ACHN (cell line): ENCODE measurements at regions not wholly inside any gene's neighbourhood (a gene's known extent, or its start where the extent isn't known, plus 50 kb on each side); places are given as distances from the start of the nearest gene placed in this dataset.

ENCODE experiments used
- DNase-seq: peaks from one replicate; pipeline ENCODE4 v3.0.0-alpha.2; 2015
- in situ Hi-C: cut with HindIII; loops from 2 replicates; pipeline ENCODE4 v1.10.0; 2017; ENCODE audit warnings: low sequenced_read_pairs, low pct_ligation_motif_present, low pct_unique_long_range_greater_than_20kb

DNA sequence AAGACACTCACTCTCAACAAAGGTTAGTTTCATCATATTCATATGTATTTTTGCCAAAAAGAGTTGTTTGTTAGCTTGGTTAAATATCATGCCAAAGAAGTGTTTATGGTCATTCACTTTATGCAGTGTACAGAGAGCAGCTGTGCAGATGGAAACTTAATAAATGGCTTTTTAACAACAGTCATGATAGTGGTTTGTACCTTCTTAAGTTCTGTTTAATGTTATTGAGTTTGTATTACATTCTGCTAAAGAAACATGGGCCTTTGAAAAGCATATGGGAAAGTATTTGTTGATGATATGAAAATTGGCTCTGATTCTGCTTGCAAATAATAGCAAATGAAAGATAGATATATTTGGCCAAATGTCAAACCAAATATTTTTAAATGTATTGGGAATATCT lies 607.3 kb downstream of the NCAM2 start:
- no peak for DNase-seq
- in situ Hi-C loops = no loop called here

DNA sequence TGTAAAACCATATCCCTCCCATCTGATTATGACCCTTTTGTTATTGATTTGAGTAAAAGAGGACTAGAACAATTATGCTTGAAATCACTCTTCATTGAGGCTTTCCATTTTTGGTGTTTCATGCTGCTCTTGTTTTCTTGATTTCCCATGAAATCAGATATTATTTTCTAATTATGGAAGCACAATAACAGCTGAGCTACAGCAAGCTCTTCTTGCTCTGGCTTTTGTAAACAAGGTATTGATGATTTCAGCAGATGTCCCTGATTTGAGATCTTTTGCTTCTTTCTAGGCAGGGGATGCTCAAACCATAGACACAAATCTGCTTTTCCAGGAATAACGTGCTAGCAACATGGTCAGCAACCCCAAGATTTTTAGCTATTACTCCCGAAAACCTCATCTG lies 607.8 kb downstream of the NCAM2 start:
- DNase-seq = no peak
- in situ Hi-C loops = no loop called here

DNA sequence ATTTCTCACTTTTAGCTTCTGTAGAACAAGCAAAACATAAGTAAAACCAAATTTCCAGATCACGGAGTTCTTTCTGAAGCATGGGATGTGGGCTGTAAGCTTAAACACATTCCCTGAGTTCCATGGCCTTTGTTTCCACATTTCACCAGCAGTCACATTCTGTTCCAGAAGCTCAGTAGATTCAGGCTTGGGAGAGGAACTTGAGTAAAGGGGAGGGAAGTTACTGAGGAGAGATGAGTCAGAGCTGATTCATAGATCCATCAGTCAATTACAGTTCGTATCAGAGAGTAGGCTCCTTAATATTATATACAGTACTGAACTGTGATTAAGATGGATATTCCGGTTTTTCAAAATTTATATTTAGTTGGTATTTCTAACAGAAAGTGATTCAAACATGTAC lies 614.3 kb downstream of the NCAM2 start:
- DNase-seq = peak; percentile 83
- in situ Hi-C loops = no loop called here

DNA sequence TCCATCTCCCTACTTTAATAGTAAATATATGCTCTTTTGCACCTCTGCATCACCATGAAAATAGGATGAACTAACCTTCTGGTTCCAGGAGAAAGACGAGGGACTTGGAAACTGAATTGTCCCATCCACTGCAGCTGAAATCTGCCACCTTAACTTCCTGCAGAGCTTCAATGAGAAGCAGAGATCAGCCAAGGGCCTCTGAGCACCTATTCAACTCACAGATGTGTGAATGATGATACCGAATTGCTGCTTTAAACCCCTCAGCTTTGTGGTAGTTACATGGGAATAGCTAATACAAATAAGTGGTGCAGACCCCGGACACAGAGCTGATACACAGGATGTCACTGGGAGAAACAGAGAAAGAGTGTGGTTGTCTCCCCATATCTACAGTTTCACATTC lies 616.8 kb downstream of the NCAM2 start:
- DNase-seq = no peak
- in situ Hi-C loops = no loop called here

DNA sequence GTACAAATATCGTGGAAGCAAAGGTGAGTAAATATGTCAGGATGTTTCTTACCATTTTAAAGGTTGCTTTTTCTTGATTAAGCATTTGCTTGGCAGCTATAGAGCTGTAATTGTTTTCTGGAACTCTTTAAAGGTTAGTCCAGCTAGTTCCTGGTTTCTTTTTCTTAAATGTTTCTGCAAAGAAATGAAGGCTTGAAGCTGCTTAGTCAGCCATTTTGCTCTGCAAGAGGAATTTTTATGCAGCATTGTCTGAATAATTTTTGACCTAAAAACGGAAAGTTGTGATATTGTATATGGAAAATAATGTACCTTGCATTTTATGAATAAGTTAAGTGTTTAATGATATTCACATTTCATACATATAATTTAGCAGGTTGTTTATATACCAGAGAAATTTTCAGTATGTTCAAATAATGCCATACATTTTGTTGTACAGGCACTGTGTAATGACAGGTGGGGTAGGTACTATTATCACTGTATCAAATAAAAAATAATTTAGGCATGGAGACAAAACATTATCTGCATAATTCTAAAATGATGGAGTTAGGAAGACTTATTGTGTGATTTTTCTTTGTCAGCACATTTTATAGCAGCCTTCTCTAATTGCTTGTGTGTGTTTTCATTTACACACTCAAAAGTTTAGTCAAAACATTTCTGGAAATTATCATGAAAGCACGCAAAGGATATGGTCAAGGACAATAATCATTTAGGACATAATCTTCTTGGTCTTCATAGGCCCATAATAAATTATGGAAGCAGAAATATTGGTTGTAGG lies 624.4 kb downstream of the NCAM2 start:
- no peak for DNase-seq
- in situ Hi-C loops = no loop called here

DNA sequence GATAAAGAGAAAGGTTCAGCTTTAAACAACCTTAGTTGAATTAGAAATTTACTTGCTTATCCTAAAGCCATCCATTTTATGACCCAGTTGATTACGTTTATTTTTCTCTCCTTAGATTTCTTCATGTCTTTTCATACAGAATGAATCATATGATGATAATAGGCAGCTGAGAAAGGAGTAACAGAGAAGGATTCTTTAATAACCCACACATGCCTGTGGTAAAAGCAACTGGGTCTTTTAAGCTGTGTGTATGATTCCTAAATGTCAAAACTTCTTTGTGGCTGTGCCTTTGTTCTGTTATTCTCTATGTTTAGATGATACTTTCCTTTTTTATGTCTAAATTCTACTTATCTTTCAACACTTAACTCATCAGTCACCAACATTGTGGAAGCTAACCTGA lies 626.5 kb downstream of the NCAM2 start:
- in situ Hi-C loops = no loop called here
- no peak for DNase-seq

DNA sequence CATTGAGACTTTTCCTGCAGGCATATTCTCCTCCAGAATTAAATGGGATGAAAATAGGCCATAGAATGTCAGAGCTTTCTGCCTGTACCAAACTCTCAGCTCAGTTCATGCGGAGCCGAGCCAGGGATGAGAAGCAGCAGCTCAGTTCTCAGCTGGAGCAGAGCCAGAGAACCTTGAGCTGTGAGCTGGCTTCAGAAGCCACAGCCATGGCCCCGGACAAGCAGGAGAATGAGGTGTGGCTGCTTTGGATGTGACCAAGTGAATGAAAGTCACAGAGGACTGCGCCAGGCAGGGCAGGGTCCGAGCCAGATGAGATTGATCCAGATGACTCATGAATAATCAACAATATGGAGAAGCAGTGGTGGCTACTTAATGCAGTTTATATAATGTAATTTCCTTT lies 633.8 kb downstream of the NCAM2 start:
- in situ Hi-C loops = no loop called here
- no peak for DNase-seq

DNA sequence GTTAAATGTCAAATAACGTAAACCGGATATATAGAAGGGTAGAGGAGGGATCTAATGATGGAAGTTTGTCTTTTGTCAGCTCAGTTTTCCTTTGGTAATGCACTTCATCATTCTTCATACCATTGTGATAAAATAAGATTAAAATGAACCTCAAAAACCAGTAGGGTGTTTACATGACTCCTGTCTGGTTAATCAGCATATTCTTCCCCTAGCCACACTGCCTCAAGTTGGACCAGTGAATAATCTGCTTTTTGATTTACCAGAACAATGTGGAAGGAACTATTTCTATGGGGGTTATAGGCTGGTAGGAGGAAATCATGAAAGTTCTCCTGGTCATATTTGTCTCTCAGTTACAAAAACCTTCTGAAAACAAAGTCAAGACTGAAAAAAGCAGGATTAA lies 634.7 kb downstream of the NCAM2 start:
- DNase-seq = no peak
- in situ Hi-C loops = no loop called here

DNA sequence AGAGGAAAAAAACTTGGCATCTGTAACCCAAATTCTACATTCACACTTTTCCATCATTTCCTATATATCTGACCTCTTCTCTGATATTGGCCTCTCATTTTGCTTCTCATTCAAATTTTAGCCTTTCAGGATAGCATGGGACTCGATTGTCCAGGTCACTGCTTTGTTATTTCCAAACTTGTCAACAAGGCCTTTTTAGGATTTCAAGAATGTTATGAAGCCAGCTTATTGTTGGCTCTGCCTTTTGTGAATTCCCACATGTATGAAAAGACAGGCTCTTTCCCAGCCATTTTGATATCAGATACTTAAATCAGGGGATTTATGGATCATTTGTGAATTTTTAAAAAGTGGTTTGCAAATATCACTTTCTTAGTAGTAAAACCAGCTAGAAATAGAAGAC lies 663.5 kb downstream of the NCAM2 start:
- DNase-seq = no peak
- in situ Hi-C loops = no loop called here

DNA sequence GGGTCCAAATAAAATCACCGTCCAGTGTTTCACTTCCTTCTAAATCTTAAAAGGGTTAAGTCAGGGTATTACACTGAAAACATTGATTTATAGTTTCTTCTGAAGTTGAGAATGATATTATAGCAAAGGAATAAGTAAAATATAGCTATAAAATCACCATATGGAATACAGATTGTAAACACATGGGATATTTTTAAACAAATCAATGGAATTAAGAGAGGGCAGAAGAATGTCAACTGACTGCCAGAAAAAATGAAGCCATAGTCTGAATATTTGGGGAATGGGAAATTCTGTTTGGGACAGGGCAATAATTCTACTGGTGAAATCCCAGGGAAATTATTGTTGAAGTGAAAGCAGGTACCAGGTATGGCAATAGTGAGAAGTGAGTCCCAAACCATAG lies 664.6 kb downstream of the NCAM2 start:
- in situ Hi-C loops = no loop called here
- DNase-seq = no peak

DNA sequence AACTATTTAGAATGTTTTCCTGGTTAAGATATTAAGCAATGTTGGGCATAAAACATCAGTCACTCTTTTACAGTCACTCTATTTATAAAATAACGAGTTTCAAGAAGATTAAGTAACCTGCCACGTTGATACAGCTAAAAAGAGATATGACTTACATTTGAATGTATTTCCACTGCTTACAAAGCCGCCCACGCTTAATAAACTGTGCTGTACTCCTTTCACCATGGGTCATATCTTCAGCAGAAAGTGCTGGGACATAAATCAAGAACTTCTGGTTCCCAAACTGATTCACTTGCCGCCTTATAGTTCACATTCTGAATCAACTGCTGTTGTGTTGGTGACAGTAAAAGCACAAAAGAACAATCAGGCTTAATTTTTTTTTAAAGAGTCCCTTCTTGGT lies 666.7 kb downstream of the NCAM2 start:
- no peak for DNase-seq
- in situ Hi-C loops = no loop called here

DNA sequence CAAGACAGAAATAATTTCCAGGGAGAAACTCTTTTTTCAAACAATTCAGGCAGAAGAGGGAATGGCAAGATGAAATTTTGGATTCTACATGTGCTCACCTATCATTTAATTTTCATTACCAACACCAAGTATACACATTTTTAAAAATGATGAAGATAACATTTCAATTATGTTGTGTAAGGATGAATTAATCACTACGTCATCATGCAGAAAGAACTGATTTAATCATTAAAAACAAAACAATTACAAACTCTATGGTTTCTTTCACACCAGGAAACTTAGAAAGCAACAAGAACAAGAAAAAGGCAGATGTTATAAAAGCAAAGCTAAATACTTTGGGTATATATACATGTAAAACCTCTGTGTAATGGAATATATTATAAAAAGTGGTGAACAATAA lies 668.5 kb downstream of the NCAM2 start:
- no peak for DNase-seq
- in situ Hi-C loops = no loop called here

DNA sequence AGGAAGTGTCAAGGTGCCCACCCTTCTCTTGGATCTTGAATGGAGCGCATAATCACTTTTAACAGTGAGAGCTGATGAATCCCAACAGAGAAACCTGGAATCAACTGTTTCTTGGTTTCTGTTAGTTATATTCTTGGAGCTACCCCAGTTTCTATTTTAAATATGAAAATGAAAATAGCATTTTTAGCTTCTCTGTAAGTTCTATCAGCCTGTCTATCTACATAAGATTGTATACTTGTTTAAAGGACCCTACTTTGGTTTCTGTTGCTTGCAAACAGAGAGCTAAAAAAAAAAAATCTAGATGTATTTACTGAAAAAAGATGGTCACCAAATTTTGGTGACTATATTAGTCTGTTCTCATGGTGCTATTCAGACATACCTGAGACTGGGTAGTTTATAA lies 670.0 kb downstream of the NCAM2 start:
- in situ Hi-C loops = no loop called here
- no peak for DNase-seq

DNA sequence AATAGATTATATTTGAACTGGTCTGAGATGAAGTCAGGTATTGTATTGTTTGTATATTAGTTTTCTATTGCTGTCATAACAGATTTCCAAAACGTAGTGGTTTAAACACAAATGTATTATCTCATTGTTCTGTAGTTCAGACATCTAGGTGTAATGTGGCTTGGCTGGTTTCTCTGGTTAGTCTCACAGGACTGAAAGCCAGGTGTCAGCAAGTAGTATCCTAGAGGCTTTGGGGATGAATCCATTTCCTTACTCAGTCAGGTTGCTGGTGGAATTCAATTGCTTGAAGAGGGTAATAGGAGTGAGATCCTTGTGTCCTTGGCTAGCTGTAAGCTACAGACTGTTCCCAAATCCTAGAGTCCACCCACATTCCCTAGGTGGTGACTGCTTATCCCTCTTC lies 675.8 kb downstream of the NCAM2 start:
- in situ Hi-C loops = no loop called here
- no peak for DNase-seq

DNA sequence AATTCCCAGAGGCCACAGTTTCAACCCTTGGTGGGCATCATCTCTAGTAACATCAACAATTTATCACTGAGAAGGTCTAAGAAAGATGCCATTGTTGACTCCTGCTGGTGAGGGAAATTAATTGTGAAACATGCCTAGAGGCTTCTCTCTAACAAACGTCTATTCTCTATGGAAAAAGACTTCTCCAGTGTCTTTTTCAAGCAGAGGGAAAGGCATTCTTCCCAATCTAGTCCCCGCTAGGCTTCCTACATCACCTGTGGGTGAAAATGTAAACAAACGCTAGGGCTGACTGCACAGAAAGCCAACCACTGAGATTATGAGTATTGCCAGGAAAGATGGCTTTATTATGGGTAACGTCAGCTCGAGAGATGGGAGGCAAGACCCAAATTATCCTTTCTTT lies 677.4 kb downstream of the NCAM2 start:
- in situ Hi-C loops = no loop called here
- DNase-seq = no peak

DNA sequence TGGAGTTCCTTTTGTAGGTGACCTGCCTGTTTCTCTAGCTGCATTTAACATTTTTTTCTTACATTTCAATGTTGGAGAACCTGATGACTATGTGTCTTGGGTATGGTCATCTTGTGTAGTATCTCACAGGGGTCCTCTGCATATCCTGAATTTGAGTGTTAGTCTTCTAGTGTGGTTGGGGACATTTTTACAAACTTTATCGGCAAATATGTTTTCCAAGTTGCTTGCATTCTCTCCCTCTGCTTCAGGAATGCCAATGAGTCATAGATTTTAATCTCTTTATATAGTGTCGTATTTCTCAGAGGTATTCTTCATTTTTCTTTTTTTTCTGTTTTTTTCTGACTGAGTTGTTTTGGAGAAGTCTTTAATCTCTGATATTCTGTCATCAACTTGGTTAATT lies 684.0 kb downstream of the NCAM2 start:
- in situ Hi-C loops = no loop called here
- DNase-seq = no peak

DNA sequence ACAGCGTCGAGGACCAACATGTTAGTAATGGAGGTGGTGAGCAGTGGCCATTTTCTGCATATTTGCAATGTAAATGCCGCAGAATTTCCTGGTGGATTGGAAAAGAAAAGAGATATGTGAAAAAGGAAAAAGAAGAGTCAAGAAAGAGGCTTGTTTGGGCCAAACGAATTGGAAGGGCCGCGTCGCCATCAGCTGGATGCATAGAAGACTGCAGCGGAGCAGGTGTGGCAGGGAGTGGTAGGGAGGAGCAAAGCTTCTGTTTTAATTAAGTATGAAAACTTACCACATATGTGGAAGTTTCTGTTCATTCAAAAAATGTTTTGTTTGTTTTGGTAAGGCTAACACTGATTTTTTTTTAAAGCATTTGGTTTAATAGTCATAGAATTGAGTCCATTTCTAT lies 690.7 kb downstream of the NCAM2 start:
- DNase-seq = peak; percentile 55
- in situ Hi-C loops = no loop called here

DNA sequence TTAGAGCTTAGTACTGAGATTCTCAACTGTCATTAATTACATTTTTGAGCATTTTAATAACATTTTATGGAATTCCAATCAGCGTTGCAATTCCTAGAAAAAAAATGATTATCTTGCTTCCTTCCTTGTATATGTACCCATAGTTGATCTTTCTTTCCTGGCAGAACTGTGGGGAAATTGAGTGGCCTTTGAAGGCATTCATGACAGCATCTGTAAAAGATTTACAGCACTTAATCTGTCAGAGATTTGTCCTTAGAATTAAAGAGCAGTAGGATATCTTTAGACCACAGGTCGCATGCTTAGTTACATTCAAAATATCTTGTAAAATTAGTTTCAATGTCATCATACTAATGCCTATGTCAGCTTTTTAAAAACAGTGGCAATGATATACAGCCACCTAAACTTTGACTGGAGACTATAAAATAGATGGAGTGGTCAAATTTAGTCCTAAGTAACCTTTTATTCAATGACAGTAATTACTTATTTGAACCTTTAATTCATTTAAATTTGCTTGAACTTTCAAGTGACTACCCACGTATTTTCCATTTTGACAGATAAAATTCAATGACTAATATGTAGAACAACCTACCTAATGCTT lies 692.0 kb downstream of the NCAM2 start:
- DNase-seq = no peak
- in situ Hi-C loops = no loop called here

DNA sequence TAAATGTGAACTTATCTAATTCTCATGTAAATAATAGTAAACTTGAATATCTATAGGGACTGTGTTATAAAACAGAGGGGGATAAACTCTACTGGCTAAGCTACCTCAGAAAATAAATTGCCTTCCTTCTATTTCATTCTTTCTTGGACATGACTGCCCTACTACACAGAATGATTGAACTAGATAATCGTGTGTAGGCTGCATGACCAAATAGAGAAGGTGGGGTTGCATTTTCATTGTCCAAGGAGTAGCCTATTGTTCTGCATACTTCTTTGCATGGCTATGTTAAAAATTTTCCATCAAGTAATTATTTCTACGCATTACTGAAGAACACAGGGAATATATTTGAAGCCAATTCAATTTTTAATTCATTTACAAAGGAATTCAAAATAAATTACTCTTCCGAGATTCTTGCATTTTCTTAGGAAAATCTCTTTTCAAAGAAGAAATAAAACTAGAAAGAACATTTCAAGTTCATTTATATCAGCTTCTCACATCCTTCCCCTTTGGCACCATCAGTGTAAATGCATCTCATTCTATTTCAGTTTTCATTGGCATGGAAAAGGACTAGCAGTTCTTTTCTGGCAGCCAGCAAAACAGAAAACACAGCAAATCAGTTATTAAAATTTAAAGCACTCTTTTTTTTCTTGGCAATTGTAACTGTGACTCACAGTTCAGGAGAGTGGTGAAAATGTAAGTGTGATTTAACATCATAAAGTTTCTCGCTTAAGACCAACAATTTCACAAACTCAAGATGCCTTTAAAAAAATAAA lies 714.7 kb downstream of the NCAM2 start:
- no peak for DNase-seq

DNA sequence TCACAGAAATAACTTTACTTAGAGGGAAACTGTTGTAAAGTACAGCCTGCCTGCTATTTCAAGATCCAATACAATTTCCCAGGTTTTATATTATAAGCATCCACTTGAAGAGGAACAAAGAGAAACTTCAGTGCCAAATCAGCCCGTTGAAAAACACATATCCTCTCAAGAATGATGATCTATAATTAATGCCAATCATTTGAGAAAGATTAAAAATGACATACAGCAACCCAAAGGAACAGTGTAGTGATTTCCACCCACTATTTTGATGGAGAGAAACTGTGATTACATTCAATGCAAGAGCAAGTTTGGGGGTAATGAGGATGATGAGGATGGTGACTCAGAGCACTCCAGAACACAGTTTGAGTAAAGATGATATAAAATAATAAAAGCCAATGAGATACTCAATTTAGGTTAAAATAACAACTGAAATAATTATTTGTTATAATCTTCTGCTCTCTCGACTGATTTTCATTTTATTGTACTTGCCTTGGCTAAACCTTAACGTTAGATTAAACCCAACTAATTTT lies 715.5 kb downstream of the NCAM2 start:
- in situ Hi-C loops = no loop called here

More for the DNA sequence above, 714.7 kb downstream of the NCAM2 start:
- in situ Hi-C loops = no loop called here

More for the DNA sequence above, 715.5 kb downstream of the NCAM2 start:
- no peak for DNase-seq
